ENCODE measurements at regions not wholly inside any gene's neighbourhood (a gene's known extent, or its start where the extent isn't known, plus 50 kb on each side); places are given as distances from the start of the nearest gene placed in this dataset.

DNA sequence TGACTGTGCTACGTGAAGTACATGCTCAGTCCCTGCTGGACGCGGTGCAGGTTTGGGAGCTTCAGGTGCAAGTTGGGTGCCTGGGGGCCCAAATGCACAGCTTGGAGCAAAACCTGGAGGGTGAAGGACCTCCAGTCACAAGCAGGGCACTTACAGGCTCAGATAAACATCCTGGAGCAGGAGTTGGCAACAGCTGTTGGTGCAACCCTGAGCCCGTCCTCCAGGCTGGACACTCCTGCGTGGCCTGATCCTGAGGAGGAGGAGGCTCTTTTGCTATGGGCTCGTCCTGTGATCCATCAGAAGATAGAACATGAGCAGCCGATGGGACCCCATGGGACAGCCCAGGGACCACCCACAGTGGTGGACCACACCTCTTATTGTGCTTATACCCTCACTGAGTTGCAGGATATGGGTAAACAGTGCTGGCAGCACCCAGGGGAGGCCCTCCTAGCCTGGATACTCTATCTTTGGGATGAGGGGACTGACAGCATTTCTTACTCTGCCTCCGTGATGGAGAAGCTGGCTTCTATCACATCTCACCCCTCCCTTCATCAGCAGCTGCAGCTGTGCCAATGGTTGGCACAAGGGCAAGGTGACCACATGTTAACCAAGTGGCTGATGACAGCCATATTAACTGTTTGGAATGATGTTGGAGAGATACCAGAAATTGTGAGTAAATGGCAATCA lies 301.6 kb downstream of the ZPLD1 start:
- no peak overlapping the region for H3K4me3 ChIP-seq (ENCODE audit: low read depth, low read length)
- TF ChIP-seq, protein P1, sequence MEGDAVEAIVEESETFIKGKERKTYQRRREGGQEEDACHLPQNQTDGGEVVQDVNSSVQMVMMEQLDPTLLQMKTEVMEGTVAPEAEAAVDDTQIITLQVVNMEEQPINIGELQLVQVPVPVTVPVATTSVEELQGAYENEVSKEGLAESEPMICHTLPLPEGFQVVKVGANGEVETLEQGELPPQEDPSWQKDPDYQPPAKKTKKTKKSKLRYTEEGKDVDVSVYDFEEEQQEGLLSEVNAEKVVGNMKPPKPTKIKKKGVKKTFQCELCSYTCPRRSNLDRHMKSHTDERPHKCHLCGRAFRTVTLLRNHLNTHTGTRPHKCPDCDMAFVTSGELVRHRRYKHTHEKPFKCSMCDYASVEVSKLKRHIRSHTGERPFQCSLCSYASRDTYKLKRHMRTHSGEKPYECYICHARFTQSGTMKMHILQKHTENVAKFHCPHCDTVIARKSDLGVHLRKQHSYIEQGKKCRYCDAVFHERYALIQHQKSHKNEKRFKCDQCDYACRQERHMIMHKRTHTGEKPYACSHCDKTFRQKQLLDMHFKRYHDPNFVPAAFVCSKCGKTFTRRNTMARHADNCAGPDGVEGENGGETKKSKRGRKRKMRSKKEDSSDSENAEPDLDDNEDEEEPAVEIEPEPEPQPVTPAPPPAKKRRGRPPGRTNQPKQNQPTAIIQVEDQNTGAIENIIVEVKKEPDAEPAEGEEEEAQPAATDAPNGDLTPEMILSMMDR (IDR thresholded peaks at IDR 0.05; ENCODE audit: borderline replicate concordance, insufficient read depth, low read depth, low read length), result no peak

DNA sequence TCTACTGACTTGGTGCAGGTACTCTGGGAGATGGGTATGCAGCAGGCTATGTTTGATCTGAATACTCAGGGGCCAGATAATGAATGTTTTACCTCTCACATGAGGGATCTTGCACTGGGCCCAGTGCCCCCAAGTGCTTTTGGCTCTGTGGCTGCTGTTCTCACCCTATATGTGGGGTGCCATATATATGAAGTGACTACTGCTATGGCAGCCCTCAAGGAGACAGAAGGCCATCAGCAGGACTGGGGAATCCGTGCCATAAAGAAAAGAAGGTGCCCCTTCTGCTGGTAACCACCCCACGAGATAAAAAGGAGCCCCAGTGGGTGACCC lies 302.1 kb downstream of the ZPLD1 start:
- H3K4me3 ChIP-seq (ENCODE audit: low read depth, low read length), result no peak overlapping the region
- TF ChIP-seq, protein P1 (IDR thresholded peaks at IDR 0.05; ENCODE audit: borderline replicate concordance, insufficient read depth, low read depth, low read length), result no peak

DNA sequence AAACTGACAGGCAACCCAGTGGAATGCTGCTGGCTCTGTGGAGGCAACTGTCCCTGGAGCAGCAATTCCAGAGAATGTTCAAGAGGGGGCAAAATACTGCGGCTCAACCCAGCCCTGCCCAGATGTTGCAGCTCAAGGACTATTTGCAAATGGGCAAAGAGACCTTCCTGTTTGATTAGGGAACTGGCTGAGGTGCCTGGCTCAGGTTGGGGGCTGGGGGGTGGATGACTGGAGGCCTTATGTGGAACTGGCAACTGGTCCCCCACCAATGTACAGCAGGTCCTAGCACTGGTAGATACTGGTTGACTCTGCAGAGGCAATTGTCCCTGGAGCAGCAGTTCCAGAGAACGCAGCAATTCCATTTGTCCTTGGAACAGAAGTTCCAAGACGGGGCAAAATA lies 302.5 kb downstream of the ZPLD1 start:
- H3K4me3 ChIP-seq (ENCODE audit: low read depth, low read length), result no peak overlapping the region
- TF ChIP-seq, protein P1 (IDR thresholded peaks at IDR 0.05; ENCODE audit: borderline replicate concordance, insufficient read depth, low read depth, low read length), result no peak

DNA sequence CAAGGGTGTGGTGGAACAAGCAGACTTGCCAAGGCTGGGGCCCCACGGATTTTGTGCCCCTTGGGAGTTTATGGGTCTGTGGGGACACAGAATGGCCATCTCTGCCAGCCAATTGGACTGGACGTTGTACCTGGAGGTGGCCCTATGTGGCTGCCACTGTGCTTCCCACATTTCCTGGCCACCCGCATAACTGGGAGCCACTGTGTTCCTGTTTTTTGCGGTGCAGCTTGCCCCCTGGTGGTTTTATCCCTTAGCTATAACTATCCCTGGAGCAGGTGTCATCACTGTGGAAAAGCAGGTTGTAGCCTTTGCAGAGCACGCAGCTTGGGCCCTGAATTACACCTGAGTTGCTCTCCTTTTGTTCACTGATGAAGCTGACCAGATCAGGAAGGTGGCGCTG lies 306.3 kb downstream of the ZPLD1 start:
- no peak overlapping the region for H3K4me3 ChIP-seq (ENCODE audit: low read depth, low read length)
- TF ChIP-seq, protein P1 (IDR thresholded peaks at IDR 0.05; ENCODE audit: borderline replicate concordance, insufficient read depth, low read depth, low read length), result no peak

DNA sequence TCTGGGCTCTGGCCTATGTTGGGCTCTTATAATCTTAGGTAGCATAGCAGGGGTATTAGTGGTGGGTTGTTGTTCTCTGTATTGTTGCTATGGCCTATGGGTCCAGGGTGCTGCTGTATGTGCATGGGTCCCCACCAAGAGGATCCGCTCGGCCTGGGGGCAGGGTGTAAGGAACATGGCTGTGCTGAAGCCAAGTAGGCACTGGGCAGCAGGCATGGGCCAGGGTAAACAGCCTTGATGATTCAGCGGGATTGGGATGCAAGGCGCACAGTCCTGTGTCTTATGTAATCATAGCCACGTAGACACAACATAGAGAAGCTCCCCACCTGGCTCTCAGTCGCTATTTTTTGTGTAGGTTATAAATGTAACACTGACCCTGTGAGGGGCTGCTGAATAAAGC lies 306.9 kb downstream of the ZPLD1 start:
- no peak overlapping the region for H3K4me3 ChIP-seq (ENCODE audit: low read depth, low read length)
- TF ChIP-seq, protein P1 (IDR thresholded peaks at IDR 0.05; ENCODE audit: borderline replicate concordance, insufficient read depth, low read depth, low read length), result no peak

DNA sequence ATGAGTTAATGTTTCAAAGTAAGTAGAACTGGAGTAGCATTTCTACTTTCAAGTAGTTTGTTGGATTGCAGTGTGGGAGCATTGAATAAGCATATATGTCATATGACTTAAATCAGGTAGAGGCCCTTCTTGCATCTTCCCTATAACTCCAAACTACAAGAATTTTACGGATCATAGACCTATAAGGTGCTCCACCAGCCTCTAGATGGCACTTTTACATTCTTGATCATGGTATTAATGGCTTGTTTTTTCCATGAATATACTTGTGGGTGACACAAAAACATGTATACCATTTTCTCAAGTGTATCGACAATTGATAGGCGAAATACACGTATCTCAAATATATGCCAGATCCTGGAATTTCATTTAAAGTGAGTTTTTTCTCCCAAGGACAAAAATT lies 311.1 kb downstream of the ZPLD1 start:
- TF ChIP-seq, protein P1 (IDR thresholded peaks at IDR 0.05; ENCODE audit: borderline replicate concordance, insufficient read depth, low read depth, low read length), result no peak
- no peak overlapping the region for H3K4me3 ChIP-seq (ENCODE audit: low read depth, low read length)

DNA sequence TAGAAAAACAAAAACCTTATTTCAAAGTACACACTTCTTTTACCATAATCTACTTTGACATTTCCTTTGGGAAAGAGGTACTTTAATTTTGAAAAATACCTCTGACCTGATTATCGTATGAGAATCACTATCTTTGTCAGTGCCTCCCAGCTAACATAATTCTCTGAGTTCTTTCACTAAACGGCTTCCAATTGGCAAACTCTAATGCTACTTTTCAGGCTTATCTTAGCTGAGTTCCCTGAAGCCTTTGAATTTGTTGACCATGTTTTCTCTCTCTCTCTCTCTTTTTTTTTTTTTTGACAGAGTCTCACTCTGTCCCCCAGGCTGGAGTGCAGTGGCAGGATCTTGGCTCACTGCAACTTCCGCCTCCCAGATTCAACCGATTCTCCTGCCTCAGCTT lies 312.8 kb downstream of the ZPLD1 start:
- H3K4me3 ChIP-seq (ENCODE audit: low read depth, low read length), result no peak overlapping the region
- TF ChIP-seq, protein P1 (IDR thresholded peaks at IDR 0.05; ENCODE audit: borderline replicate concordance, insufficient read depth, low read depth, low read length), result no peak
